HEK293T (cell line): ENCODE measurements at regions not wholly inside any gene's neighbourhood (a gene's known extent, or its start where the extent isn't known, plus 50 kb on each side); places are given as distances from the start of the nearest gene placed in this dataset.
A peak's percentile ranks its signal among the peaks of the same experiment; 100 is the strongest.

Experiments
- CTCF ChIA-PET: fragments of 350-600 bp; formaldehyde crosslinking; extraction: SDS; loops from one replicate; lab custom pipeline; 2021; ENCODE audit warnings: antibody characterized with exemption, inconsistent platforms; lab: Yijun Ruan, JAX
- POLR2A ChIA-PET: fragments of 350-600 bp; formaldehyde crosslinking; extraction: SDS; loops from one replicate; lab custom pipeline; 2020; ENCODE audit warnings: antibody characterized with exemption, inconsistent platforms; lab: Yijun Ruan, JAX
- DNase-seq: peaks from one replicate; pipeline ENCODE4 v3.0.0; 2012; ENCODE audit warnings: mixed read lengths; ENCODE audit errors: extremely low spot score
- ARNT ChIP-seq: fragments of 450-650 bp; IDR thresholded peaks from 2 replicates; pipeline ENCODE4 v1.6.1; 2017; ENCODE audit warnings: mild to moderate bottlenecking
- BHLHE40 ChIP-seq: fragments of 450-650 bp; IDR thresholded peaks from 2 replicates; pipeline ENCODE4 v1.6.1; 2016; ENCODE audit warnings: mild to moderate bottlenecking, moderate library complexity, borderline replicate concordance
- CTBP1 ChIP-seq: fragments of 450-650 bp; IDR thresholded peaks from 2 replicates; pipeline ENCODE4 v1.6.1; 2016; ENCODE audit warnings: borderline replicate concordance
- ELF4 ChIP-seq: fragments of 450-650 bp; IDR thresholded peaks from 2 replicates; pipeline ENCODE4 v1.6.1; 2017; ENCODE audit warnings: antibody characterized with exemption
- FOXA1 ChIP-seq: fragments of 450-650 bp; IDR thresholded peaks from 2 replicates; pipeline ENCODE4 v1.6.1; 2016; ENCODE audit warnings: mild to moderate bottlenecking
- FOXK2 ChIP-seq: fragments of 450-650 bp; IDR thresholded peaks from 2 replicates; pipeline ENCODE4 v1.6.1; 2016; ENCODE audit warnings: mild to moderate bottlenecking
- FOXM1 ChIP-seq: fragments of 450-650 bp; IDR thresholded peaks from 2 replicates; pipeline ENCODE4 v1.6.1; 2017; ENCODE audit warnings: mild to moderate bottlenecking, borderline replicate concordance
- HDGF ChIP-seq: fragments of 450-650 bp; IDR thresholded peaks from 2 replicates; pipeline ENCODE4 v1.6.1; 2017; ENCODE audit warnings: antibody characterized with exemption, borderline replicate concordance
- L3MBTL2 ChIP-seq: fragments of 450-650 bp; conservative IDR thresholded peaks from 2 replicates; pipeline ENCODE4 v1.6.1; 2016; ENCODE audit warnings: mild to moderate bottlenecking
- LEF1 ChIP-seq: fragments of 450-650 bp; IDR thresholded peaks from 2 replicates; pipeline ENCODE4 v1.6.1; 2017; ENCODE audit warnings: mild to moderate bottlenecking, borderline replicate concordance
- NFRKB ChIP-seq: fragments of 450-650 bp; IDR thresholded peaks from 2 replicates; pipeline ENCODE4 v1.6.1; 2016; ENCODE audit warnings: mild to moderate bottlenecking, moderate library complexity
- SP1 ChIP-seq: fragments of 450-650 bp; IDR thresholded peaks from 2 replicates; pipeline ENCODE4 v1.6.1; 2017
- SUZ12 ChIP-seq: fragments of 450-650 bp; IDR thresholded peaks from 2 replicates; pipeline ENCODE4 v1.6.1; 2016; ENCODE audit warnings: mild to moderate bottlenecking
- TARDBP ChIP-seq: fragments of 450-650 bp; IDR thresholded peaks from 2 replicates; pipeline ENCODE4 v1.6.1; 2016
- ZNF384 ChIP-seq: fragments of 450-650 bp; IDR thresholded peaks from 2 replicates; pipeline ENCODE4 v1.6.1; 2016
- TF ChIP-seq, protein P1 (sequence below): fragments of 450-650 bp; IDR thresholded peaks from 2 replicates; pipeline ENCODE4 v1.6.1; 2016

DNA sequence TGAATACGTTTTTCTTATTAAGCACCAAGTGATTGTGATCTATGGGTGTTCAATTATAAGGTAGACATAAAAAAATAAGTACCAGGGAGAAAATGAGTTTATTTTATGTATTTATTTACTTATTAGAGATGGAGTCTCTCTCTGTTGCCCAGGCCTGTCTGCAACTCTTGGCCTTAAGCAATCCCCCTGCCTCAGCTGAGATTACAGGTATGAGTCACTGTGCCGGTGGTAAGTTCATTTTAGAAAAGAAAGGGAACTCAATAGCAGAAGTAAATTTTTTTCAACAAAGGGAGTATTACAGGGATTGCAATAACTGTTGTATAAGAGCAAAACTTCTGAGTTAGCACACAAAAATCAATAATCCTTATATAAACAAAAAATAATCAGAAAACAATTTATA lies 98.7 kb upstream of the FUT9 start:
- no peak for TF ChIP-seq L3MBTL2
- TF ChIP-seq SP1, result no peak
- TF ChIP-seq LEF1, result no peak
- TF ChIP-seq TARDBP, result no peak
- TF ChIP-seq SUZ12, result no peak
- CTCF ChIA-PET, result no interaction called here
- POLR2A ChIA-PET, result no interaction called here
- no peak for DNase-seq

DNA sequence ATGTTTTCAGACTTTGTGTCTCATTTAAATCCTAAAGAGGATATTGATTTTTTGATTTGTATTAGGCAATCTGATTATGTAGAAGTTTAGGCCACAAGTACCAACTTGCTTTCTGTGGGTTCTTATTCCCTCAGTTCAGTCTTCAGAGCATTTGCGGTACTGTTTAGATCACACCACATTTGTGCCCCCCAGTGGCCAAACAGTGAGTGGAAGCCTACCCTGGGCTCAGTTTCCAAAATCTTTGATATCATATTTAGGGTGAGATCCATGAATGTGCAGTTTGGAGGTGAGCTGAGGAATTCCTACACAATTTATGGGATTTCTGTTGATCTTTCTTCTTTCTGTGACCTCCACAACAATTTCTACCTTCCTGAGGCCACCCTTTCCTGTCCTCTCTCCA lies 92.3 kb upstream of the FUT9 start:
- peak; percentile 21 for DNase-seq
- TF ChIP-seq HDGF, result no peak
- no peak for TF ChIP-seq LEF1
- TF ChIP-seq FOXM1, result no peak
- no peak for TF ChIP-seq ELF4
- TF ChIP-seq CTBP1, result no peak
- TF ChIP-seq NFRKB, result no peak
- TF ChIP-seq, protein P1, sequence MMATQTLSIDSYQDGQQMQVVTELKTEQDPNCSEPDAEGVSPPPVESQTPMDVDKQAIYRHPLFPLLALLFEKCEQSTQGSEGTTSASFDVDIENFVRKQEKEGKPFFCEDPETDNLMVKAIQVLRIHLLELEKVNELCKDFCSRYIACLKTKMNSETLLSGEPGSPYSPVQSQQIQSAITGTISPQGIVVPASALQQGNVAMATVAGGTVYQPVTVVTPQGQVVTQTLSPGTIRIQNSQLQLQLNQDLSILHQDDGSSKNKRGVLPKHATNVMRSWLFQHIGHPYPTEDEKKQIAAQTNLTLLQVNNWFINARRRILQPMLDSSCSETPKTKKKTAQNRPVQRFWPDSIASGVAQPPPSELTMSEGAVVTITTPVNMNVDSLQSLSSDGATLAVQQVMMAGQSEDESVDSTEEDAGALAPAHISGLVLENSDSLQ, result no peak
- no peak for TF ChIP-seq L3MBTL2
- no peak for TF ChIP-seq FOXK2
- TF ChIP-seq SP1, result no peak
- TF ChIP-seq ZNF384, result no peak
- no peak for TF ChIP-seq TARDBP
- TF ChIP-seq FOXA1, result no peak
- no peak for TF ChIP-seq SUZ12
- ChIA-PET CTCF (interaction anchor here (0.5 kb wide), 1 partner anchor 506 kb away, joined by 3 read pairs; no protein-coding TSS in a partner anchor), POLR2A (no interaction called here)

GRCh38 chr6:95935736-95936135 lies 80.0 kb upstream of the FUT9 start:
- no peak for DNase-seq
- ChIA-PET POLR2A (no interaction called here), CTCF (no interaction called here)
- no peak for TF ChIP-seq NFRKB
- TF ChIP-seq LEF1, result no peak
- TF ChIP-seq SUZ12, result no peak
- no peak for TF ChIP-seq BHLHE40

DNA sequence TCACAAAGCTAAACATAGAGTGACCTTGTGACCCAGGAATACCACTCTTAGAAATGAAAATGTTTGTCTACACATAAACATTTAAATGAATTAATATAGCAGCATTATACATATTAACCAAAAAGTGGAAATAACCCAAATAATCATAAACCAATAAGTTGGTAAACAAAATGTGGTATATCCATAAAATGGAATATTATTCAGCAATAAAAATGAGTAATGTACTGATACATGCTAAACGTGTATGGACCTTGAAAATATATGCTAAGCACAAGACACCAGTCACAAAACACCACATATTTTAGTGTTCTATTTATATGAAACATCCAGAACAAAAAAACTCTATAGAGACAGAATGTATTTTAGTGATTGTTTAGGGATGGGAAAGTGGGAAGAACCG lies 68.9 kb upstream of the FUT9 start:
- no peak for TF ChIP-seq ELF4
- TF ChIP-seq FOXM1, result no peak
- TF ChIP-seq SP1, result no peak
- no peak for TF ChIP-seq FOXA1
- TF ChIP-seq L3MBTL2, result no peak
- TF ChIP-seq, protein P1, result no peak
- no peak for TF ChIP-seq TARDBP
- no peak for TF ChIP-seq CTBP1
- no peak for TF ChIP-seq BHLHE40
- TF ChIP-seq NFRKB, result no peak
- TF ChIP-seq HDGF, result no peak
- TF ChIP-seq ARNT, result no peak
- no peak for TF ChIP-seq ZNF384
- TF ChIP-seq LEF1, result no peak
- TF ChIP-seq FOXK2, result no peak
- TF ChIP-seq SUZ12, result no peak
- CTCF ChIA-PET, result no interaction called here
- DNase-seq, result no peak
- POLR2A ChIA-PET, result no interaction called here

GRCh38 chr6:95948324-95948723 lies 67.5 kb upstream of the FUT9 start:
- no peak for DNase-seq
- ChIA-PET POLR2A (no interaction called here), CTCF (no interaction called here)
- TF ChIP-seq ARNT (no peak), CTBP1 (no peak), ZNF384 (no peak), ELF4 (no peak), SUZ12 (no peak), LEF1 (no peak), FOXK2 (no peak), L3MBTL2 (no peak), FOXA1 (no peak), HDGF (no peak), SP1 (no peak), NFRKB (no peak), FOXM1 (no peak), BHLHE40 (no peak)
- TF ChIP-seq, protein P1, result no peak

DNA sequence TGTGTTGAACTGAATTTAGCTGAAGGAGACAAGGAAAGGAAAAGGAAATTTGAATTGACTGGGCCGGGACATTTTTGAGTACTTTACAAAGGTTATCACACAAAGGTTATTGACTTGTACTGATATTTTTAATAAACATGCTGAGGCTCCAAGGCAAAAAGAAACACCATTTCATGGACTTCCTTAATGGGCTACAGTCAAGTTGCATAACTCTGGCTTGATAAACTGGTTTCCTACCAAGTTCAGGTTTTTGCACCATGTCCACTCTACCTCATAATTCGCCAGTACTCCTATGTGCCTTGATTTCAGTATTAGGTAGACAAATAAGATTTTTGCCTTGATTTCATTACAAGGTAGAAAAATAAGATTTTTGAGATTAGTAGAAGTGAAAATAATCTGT lies 65.8 kb upstream of the FUT9 start:
- DNase-seq, result no peak
- POLR2A ChIA-PET, result no interaction called here
- no peak for TF ChIP-seq FOXM1
- no peak for TF ChIP-seq TARDBP
- TF ChIP-seq NFRKB, result no peak
- TF ChIP-seq ZNF384, result no peak
- TF ChIP-seq, protein P1, result no peak
- TF ChIP-seq BHLHE40, result no peak
- no peak for TF ChIP-seq ELF4
- no peak for TF ChIP-seq FOXK2
- CTCF ChIA-PET, result no interaction called here
